ENCODE measurements at regions not wholly inside any gene's neighbourhood (a gene's known extent, or its start where the extent isn't known, plus 50 kb on each side); places are given as distances from the start of the nearest gene placed in this dataset.

DNA sequence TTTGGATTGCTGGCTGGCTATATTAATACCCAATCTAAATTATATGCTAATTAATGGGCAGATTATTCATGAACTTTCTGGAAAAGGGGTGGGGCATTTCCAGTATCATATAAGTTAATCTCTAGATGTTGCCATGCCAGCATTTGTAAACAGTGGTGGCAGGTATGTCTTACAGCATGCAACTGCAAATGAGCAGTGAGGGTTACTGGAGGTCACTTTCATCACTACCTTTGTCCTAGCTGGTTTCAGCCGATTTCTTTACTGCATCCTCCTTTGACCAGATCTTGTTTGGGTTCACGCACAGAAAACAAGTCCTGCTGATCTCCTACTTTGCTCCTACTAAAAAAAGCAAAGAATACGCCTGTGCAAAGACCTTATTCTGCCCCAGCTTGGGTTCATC lies 89.1 kb upstream of the USP47 start:
- no peaks in the 10 kb centered on the region for H3K9me3 ChIP-seq
- intact Hi-C loops (cut with DNase I; ENCODE audit: low total_unique reads): no loop called here
- 75 to 96% (median 87%) methylated on average over 3 of the region's 3 CpGs for WGBS, 5 donors
- DNase-seq: no peak
- no peaks in the 10 kb centered on the region for H3K4me1 ChIP-seq
- TF ChIP-seq POLR2A (IDR thresholded peaks at IDR 0.05) (no peak), POLR2AphosphoS5 (IDR thresholded peaks at IDR 0.05) (no peak)
- TF ChIP-seq, protein P1, sequence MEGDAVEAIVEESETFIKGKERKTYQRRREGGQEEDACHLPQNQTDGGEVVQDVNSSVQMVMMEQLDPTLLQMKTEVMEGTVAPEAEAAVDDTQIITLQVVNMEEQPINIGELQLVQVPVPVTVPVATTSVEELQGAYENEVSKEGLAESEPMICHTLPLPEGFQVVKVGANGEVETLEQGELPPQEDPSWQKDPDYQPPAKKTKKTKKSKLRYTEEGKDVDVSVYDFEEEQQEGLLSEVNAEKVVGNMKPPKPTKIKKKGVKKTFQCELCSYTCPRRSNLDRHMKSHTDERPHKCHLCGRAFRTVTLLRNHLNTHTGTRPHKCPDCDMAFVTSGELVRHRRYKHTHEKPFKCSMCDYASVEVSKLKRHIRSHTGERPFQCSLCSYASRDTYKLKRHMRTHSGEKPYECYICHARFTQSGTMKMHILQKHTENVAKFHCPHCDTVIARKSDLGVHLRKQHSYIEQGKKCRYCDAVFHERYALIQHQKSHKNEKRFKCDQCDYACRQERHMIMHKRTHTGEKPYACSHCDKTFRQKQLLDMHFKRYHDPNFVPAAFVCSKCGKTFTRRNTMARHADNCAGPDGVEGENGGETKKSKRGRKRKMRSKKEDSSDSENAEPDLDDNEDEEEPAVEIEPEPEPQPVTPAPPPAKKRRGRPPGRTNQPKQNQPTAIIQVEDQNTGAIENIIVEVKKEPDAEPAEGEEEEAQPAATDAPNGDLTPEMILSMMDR (IDR thresholded peaks at IDR 0.05 in 8 of 11, conservative IDR thresholded peaks at IDR 0.05 in 3 of 11): no peak
- H3K27ac ChIP-seq: no peak overlapping the region
- H3K36me3 ChIP-seq: no peaks in the 10 kb centered on the region
- H3K4me3 ChIP-seq: no peak overlapping the region
- H3K27me3 ChIP-seq (replicated peaks in 1 of 7): peaks cover 0 to 10% (median 3%) of the 10 kb centered on the region in 7 donors

DNA sequence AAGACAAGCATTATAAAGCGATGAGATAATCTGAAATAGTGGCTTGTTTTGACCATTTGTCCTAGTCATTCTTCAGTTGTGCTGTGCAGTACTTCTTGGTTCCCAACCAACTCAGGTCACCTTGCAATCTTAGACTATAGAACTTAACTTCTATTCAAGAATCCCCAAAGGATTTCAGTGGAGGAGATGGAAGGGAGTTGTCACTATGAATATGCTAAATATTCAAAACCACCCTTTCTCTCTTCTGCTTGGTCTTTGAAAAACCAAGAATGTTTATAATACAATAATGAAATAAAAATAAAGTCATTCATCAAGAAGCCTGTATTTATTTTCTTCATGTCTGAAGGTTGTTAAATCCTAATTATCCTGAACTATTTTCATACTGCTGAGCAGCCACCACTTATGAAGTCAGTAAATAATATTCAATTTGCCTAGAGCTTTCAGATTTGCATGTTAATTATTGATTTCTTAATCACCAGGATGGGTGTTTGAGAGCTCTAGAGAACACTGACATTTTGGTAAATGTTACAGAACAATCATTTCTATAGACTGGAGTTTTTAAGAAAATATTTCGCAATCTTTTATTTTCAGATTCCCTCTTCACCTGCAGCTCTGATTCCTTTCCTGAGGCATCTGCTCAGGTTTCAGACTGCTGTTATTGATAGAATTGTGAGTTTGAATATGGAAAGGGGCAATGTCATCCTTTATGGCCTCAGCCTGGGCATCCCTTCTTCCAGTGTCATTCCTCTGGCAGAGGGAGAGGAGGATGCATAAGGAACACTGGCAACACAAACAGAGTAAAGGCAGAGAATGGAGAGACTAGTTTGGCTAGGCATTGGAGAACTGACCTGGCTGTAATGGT lies 91.5 kb upstream of the USP47 start:
- Histone ChIP-seq H3K9me3 (no peaks in the 10 kb centered on the region), H3K27ac (no peak overlapping the region), H3K4me1 (no peaks in the 10 kb centered on the region), H3K4me3 (no peak overlapping the region), H3K27me3 (replicated peaks in 1 of 7) (peaks cover 0 to 2% (median 0%) of the 10 kb centered on the region in 7 donors), H3K36me3 (no peaks in the 10 kb centered on the region)
- DNase-seq: no peak
- intact Hi-C loops (cut with DNase I; ENCODE audit: low total_unique reads): no loop called here
- TF ChIP-seq POLR2AphosphoS5 (IDR thresholded peaks at IDR 0.05): no peak
- TF ChIP-seq, protein P1 (IDR thresholded peaks at IDR 0.05 in 8 of 11, conservative IDR thresholded peaks at IDR 0.05 in 3 of 11): no peak
- WGBS, 5 donors: 91 to 98% (median 97%) methylated on average over 2 of the region's 2 CpGs

DNA sequence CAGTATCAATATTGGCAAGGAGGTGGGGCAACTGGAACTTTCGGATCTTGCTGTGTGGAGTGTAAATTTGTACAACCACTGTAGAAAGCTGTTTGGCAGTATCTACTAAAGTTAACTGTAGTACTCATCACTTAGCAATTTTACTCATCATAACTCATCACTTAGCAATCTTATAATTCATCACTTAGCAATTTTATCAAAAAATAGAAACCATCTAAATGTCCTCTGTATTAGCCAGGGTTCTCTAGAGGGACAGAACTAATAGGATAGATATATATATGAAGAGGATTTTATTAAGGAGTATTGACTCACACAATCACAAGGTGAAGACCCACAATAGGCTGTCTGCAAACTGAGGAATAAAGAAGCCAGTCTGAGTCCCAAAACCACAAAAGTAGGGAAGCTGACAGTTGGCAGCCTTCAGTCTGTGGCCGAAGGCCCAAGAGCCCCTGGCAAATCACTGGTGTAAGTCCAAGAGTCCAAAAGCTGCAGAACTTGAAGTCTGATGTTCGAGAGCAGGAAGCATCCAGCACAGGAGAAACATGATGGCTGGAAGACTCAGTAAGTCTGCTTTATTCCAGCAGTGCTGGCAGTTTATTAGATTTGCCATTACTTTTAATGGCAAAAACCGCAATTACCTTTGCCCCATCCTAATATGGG lies 92.9 kb upstream of the USP47 start:
- Histone ChIP-seq H3K27me3 (replicated peaks in 1 of 7) (peaks cover 0 to 4% (median 0%) of the 10 kb centered on the region in 7 donors), H3K4me3 (no peak overlapping the region), H3K9me3 (no peaks in the 10 kb centered on the region), H3K4me1 (no peaks in the 10 kb centered on the region), H3K36me3 (no peaks in the 10 kb centered on the region), H3K27ac (no peak overlapping the region)
- TF ChIP-seq POLR2A (IDR thresholded peaks at IDR 0.05) (no peak), POLR2AphosphoS5 (IDR thresholded peaks at IDR 0.05) (no peak)
- TF ChIP-seq, protein P1 (IDR thresholded peaks at IDR 0.05 in 8 of 11, conservative IDR thresholded peaks at IDR 0.05 in 3 of 11): no peak
- intact Hi-C loops (cut with DNase I; ENCODE audit: low total_unique reads): no loop called here
- no peak for DNase-seq
- WGBS, 5 donors: 79 to 90% (median 85%) methylated on average over 4 of the region's 4 CpGs

DNA sequence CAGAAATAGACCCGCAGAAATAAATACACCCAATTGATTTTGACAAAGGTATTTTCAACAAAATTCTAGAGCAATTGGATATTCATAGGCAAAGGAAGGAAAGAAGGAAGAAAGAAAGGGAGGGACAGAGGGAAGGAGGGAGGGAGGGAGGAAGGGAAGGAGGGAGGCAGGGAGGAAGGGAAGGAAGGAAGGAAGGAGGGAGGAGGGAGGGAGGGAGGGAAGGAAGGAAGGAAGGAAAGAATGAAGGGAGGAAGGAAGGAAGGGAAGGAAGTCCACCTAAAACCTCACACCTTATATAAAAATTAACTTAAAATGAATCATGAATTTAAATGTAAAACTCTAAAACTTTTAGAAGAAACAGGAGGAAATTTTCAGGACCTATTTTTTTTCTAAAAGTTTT lies 94.2 kb upstream of the USP47 start:
- Histone ChIP-seq H3K27me3 (replicated peaks in 1 of 7) (peaks cover 0 to 11% (median 0%) of the 10 kb centered on the region in 7 donors), H3K27ac (no peak overlapping the region), H3K36me3 (no peaks in the 10 kb centered on the region), H3K9me3 (no peaks in the 10 kb centered on the region), H3K4me3 (no peak overlapping the region), H3K4me1 (no peaks in the 10 kb centered on the region)
- 89 to 97% (median 90%) methylated on average over 1 of the region's 1 CpG for WGBS, 5 donors
- no peak for DNase-seq
- intact Hi-C loops (cut with DNase I; ENCODE audit: low total_unique reads): no loop called here
- TF ChIP-seq POLR2A (IDR thresholded peaks at IDR 0.05) (no peak), POLR2AphosphoS5 (IDR thresholded peaks at IDR 0.05) (no peak)
- TF ChIP-seq, protein P1 (IDR thresholded peaks at IDR 0.05 in 8 of 11, conservative IDR thresholded peaks at IDR 0.05 in 3 of 11): no peak
